AG08395 (cell line): ENCODE measurements at regions not wholly inside any gene's neighbourhood (a gene's known extent, or its start where the extent isn't known, plus 50 kb on each side); places are given as distances from the start of the nearest gene placed in this dataset.

ENCODE experiments used
- DNase-seq: peaks from one replicate; pipeline ENCODE4 v3.0.0; 2012; ENCODE audit warnings: mixed read lengths, low spot score

GRCh38 chr11:27604416-27604815 is 95.8 kb downstream of the BDNF start:
- DNase-seq = no peak

GRCh38 chr11:27603376-27603990 is 96.8 kb downstream of the BDNF start:
- DNase-seq = no peak

- no peak for DNase-seq
Observed at GRCh38 chr11:27600656-27601055, 94.1 kb upstream of the LIN7C start.

GRCh38 chr11:27599217-27599616 is 92.6 kb upstream of the LIN7C start:
- no peak for DNase-seq

GRCh38 chr11:27596802-27597201 is 90.2 kb upstream of the LIN7C start:
- DNase-seq = no peak

GRCh38 chr11:27596388-27596787 is 89.8 kb upstream of the LIN7C start:
- DNase-seq = no peak

GRCh38 chr11:27592098-27592780 is 85.7 kb upstream of the LIN7C start:
- DNase-seq = no peak

- DNase-seq = no peak
Observed at GRCh38 chr11:27582621-27583020, 76.1 kb upstream of the LIN7C start.

- DNase-seq = no peak
Observed at GRCh38 chr11:27574342-27574741, 67.8 kb upstream of the LIN7C start.

- DNase-seq = no peak
Observed at GRCh38 chr11:27573024-27573423, 66.5 kb upstream of the LIN7C start.

- DNase-seq = peak; percentile 13
Observed at GRCh38 chr11:27571154-27571810, 64.7 kb upstream of the LIN7C start.

- DNase-seq = no peak
Observed at GRCh38 chr11:27570542-27570941, 64.0 kb upstream of the LIN7C start.

- no peak for DNase-seq
Observed at GRCh38 chr11:27563641-27564040, 57.1 kb upstream of the LIN7C start.

GRCh38 chr11:27563201-27563600 is 56.6 kb upstream of the LIN7C start:
- peak; percentile 39 for DNase-seq

- DNase-seq = no peak
Observed at GRCh38 chr11:27558401-27558800, 51.8 kb upstream of the LIN7C start.

GRCh38 chr11:27557226-27557625 is 50.7 kb upstream of the LIN7C start:
- DNase-seq = peak; percentile 22
